NCI-H2107 treated with DMSO at 0.1 percent for 48 hours (cell line): ENCODE measurements at regions not wholly inside any gene's neighbourhood (a gene's known extent, or its start where the extent isn't known, plus 50 kb on each side); places are given as distances from the start of the nearest gene placed in this dataset.
A peak's percentile ranks its signal among the peaks of the same experiment; 100 is the strongest.
"Not testable (repeated sequence)": the region's sequence is repeated elsewhere in the genome, so short reads cannot be mapped to it uniquely, and the experiment has no call there.

Experiments
- DNase-seq: peaks from one replicate; lab custom pipeline; 2025; ENCODE audit not compliant: unreplicated experiment; lab: John Stamatoyannopoulos, UW

DNA sequence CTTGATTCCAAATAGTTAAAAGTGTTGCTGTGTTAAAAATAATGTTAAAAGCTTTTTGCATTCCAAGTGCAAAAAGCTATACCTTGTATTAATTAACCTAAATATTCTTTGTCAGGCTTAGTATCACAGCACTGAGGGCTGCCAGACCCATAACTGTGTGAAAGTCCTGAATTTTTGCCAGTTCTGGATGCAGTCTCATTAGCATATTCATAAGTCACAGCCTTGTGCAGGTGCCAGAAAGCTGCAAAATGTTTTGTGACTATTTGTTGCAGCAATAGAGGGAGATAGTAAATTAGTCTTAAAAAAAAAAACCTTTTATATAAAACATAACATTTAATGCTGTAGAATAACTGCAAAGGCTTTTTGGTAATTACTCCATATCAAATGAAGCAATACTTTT lies 56.6 kb downstream of the SLITRK1 start:
- no peak for DNase-seq

DNA sequence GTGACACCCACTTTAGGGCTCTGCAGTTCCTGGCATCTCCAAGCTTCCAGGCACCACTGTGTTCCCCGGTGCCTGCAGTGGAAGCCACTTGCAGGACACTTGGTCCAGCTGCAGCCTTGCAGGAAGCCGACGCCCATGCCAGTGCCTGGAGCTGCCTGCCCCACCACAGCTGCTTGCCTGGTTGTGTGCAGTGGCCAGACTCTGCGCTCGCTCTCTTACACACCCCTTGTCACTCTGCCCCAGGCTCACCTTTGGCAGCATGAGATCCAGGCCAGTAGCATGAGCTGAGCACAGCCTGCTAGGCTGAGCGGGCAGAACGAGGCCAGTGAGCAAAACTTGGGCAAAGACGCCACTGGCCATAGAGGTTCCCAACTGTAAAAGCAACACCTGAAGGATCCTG lies 57.7 kb downstream of the SLITRK1 start:
- DNase-seq = no peak

DNA sequence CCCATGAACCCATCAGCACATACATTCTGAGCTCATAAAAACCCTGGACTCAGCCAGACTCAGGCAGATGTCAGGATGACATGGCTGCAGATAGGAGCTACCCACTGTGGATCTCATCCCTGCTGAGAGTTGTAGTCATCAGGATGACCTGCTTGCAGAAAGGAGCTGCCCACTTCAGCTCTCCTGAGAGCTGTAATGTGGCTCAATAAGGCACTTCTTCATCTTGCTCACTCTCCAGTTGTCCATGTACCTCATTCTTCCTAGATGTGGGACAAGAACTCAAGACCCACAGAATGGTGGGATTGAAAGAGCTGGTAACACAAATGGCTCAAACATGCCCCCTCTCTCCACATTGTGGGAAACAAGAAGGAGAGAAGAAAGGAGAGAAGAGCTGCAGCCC lies 58.2 kb downstream of the SLITRK1 start:
- DNase-seq = no peak

DNA sequence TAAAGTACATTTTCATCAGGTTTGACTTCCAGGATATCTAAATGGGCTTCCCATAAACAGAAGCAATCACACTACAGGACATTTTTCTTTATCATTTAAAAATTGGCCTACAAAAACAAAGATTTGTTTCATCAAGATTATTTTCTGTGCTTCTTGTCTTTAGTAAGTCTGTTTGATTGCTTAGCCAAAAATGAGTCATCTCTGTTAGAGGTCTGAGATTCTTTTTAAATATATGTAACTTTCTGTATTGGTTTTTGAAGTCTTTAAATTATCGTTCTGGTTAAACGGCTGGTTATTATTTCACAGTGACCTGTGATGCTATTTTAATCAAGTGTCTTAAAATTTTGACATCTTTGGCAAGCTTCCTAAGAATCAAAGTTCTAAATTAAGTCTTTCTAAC lies 62.7 kb downstream of the SLITRK1 start:
- no peak for DNase-seq

DNA sequence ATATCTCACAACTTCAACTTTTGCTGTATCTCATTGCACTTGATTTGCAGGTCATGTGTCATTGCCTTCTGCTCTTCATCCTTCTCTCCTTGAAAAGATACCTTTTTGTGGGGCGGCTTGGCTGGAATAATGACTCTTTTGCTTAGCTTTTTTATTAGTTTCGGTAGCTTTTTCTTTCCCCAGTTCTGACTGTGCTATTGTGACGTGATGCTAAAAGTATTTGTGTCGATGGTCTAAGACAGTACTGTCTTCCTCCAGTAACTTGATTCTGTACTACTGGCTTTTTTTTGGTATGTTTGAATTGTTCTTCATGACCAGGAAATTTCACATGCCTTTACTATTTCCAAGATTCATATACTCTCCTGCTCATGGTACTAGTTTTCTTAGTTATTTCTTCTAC lies 63.1 kb downstream of the SLITRK1 start:
- no peak for DNase-seq

DNA sequence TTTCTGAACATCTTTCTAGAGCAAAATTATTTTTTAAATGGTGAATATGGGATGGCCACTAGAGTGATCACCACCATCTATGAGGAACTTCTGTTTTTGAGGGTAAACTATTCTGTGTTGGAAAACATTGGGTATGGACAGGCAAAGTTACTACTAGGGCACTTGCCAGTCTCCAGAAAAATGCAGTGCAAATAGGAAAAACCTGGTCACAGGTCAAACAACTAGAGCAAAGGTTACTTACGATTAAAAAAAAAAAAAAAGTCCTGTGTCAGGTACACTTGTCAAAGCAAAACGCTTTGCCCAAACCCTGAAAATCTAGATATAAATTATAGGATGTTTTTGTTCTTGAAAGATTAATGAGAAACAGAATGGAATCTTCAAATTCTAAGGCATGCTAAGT lies 66.2 kb downstream of the SLITRK1 start:
- DNase-seq = no peak

DNA sequence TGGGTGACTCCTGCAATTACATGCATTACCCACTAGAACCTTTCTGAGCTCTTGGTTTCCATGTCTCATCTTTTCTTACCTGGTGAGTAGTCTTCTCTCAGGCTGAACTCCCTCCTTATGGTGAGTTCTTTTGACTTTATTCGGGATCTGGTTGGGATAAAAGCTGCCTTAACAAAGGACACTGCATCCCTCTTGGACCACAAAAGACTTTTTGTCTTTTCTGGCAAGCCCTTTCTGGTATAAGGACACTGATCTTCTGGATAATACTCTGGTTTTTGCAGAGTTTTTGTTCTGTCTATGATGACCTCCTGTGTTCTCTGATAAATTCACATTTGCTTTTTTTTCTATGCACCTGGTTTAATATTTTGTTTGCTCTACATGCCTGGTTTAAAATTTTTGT lies 66.7 kb downstream of the SLITRK1 start:
- DNase-seq = no peak

DNA sequence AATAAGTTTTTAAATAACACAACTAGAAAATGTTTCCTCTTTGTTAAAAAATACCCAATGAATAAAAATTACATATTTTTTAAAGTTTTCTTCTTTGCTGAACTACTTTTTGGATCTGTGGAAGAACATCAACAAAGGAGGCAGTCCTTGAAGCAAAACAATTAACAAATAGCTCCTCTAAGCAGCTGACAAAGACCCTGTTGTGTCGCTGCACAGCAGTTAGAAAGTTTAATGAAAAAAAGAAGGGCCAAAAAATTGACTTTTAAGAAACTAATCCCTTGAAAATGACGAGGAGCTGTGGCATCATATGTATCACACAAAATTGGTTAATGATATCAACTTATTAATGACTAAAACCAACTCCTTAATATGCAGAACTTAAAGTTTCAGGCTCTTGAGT lies 72.1 kb downstream of the SLITRK1 start:
- DNase-seq = no peak

DNA sequence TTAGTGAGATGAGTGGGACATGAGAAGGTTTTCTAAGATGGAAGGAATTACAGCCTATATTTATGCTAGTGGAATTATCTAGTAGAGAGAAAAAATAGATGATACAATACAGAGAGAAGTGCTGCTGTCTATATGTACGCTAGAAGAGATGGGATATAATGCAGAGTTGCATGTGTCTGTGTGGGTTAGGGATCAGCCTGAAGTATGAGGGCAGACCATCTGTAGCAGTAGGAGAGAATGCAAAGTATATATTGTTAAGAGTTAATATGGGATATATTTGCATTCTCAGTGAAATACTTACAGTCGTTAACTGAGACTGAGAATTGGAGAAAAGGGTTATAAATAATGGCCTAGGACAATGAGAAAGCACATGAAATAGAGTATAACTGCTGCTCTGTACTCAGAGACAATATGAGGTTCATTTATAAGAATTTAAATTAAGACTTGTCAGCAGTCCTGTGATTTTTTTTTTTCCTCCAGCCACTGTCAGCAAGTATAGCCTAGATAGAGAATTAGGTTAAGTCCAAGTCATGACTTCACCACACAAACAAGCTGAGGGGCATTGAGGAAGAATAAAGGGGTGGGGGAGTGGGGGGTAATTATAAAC lies 77.8 kb downstream of the SLITRK1 start:
- no peak for DNase-seq

DNA sequence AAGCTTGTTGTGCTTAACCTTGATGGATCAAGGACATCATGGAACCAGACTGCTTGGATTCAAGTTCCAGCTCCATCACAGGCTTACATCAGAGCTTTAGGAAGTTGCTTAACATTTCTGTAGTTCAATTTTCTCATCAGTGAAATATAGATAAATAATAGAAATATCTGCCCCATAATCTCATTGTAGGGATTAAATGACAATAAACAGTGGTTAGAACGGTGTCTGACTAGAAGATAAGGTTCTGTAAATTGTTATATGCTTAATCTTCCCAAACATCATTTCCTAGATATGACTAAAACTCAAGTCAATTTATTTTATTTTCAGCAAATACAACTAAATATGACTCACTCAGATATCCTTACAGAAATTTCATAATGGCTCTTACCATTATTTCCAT lies 83.5 kb downstream of the SLITRK1 start:
- no peak for DNase-seq

DNA sequence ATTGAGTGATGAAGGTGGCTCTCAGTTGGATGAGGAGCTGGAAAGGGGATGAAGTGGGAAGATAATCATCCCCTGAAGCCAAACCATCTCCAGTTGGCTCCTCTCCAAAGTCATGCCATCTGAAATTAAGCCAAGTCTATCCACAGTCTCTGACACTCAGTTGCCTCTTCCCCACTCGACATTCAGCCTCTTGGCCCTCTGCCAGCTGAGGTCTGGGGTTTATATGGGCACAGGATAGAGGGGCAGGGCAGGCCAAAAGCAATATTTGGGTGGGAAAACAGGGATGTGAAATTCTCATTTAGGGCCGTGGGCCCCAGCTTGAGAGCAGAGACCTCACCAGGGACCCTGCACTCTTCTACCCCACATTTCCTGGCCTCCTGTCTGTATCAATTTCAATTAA lies 85.9 kb downstream of the SLITRK1 start:
- DNase-seq = no peak

DNA sequence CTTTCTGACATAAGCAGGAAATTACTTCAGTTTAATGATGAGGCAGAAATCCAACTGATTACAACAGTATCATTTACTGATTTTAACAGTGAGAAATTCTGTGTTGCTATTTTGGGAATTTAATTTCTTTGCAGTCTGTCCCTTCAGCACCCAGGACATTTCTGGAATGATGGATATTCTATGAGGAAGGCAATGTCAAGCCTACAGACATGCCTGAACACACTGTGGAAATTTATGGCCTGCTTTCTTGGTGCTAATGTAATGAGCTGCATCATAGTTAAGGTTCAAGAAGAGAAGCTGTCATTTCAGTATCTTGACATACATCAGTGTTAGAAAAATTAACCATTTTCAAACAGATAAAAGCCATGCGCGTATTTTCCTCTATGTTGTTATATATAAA lies 87.7 kb downstream of the SLITRK1 start:
- no peak for DNase-seq

DNA sequence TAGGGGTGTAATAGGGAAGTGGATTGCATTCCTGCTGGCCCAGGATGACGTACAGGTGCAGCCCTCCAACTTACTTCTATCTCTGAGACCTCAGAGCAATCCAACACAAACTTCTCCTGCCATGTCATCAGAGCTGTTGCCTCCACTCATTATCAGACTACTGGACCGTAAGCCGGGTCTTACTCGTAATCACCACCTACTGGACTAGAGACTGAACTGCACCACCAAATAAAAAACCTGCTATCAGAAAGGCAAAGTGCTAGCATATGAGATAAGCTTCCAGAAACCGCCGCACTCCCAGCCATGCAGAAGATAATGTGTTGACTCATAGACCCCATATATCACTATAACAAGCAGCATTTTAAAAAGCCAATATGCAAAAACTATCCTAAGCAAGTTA lies 102.0 kb downstream of the SLITRK1 start:
- DNase-seq = no peak

DNA sequence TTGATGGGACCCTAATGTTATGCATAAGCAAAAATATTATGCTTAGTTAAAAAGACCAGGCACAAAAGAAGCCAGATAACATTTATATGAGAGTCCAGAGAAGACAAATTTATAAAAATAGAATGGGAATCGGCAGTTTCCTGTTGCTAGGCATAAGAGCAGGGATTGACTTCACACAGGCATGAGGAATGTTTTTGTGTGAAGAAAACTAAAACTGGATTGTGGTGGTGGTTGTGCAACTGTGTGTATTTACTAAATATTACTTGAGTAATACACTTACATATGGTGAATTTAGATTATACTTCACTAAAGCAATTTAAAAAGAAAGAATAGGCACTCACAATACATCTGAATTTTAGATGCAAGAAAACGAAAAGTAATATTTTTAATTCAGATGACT lies 108.3 kb downstream of the SLITRK1 start:
- DNase-seq = no peak

DNA sequence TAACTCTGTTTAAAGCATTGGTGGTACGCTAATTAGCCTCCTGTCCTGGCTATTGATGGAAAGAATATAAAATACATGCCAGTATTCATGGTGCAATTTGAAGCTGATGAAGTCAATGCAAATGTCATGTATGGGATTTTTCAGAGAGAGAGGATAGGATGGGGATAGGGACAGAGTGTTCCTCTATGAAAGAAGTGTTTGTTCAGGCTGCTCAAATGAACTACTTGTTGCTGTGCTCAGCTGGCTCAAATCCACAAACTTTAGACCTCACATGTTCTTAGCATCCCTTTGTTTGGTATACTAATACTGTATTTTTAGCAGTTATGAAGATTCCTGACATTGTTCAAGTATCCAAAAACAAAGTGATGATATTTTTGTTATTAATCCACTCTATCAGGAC lies 116.5 kb downstream of the SLITRK1 start:
- DNase-seq = no peak

DNA sequence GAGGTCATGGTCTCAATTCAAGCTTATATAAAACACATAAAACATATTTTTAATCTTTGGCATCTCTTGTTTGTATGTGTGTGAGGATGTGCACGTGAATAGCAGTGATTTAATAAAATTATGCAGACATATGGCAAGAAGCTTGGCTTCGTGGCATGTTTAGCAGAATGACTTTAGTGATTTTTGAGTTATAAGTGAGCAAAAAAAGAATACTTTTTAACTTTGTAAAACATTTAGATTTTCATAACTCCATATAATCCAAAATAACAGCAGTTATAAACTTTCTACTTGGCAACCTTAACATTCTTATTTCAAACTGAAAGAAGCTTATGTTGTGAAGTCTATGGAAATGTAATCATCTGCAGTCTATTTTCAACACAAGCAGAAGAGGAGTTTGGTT lies 120.6 kb downstream of the SLITRK1 start:
- no peak for DNase-seq

DNA sequence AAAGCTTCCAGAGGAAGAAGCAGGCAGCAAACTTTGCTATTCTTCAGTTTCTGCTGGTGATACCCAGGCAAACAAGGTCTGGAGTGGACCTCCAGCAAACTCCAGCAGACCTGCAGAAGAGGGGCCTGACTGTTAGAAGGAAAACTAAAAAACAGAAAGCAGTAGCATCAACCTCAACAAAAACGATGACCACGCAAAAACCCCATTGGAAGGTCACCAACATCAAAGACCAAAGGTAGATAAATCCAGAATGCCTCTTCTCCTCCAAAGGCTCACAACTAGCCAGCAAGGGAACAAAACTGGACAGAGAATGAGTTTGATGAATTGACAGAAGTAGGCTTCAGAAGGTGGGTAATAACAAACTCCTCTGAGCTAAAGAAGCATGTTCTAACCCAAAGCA lies 127.1 kb downstream of the SLITRK1 start:
- DNase-seq = not testable (repeated sequence)

DNA sequence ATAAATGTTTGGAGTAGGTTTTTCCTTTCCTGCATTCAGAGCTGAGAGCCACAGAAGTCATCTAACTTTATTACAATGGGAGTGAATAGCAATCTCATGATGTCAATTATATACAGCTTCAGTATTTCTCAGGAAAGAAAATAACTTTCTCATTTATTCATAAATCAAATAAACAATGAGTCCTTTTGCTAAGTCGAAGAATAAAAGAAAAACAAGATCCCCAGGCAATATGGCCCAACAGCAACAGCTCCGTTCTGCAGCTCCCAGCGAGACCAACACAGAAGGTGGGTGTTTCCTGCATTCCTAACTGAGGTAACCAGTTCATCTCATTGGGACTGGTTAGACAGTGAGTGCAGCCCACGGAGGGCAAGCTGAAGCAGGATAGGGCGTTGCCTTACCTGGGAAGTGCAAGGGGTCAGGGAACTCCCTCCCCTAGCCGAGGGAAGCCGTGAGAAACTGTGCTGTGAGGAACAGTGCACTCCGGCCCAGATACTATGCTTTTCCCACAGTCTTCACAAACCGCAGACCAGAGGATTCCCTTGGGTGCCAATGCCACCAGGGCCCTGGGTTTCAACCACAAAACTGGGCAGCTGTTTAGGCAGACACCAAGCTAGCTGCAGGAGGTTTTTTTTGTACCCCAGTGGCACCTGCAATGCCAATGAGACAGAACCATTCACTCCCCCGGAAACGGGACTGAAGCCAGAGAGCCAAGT lies 128.2 kb downstream of the SLITRK1 start:
- DNase-seq = peak; percentile 11

DNA sequence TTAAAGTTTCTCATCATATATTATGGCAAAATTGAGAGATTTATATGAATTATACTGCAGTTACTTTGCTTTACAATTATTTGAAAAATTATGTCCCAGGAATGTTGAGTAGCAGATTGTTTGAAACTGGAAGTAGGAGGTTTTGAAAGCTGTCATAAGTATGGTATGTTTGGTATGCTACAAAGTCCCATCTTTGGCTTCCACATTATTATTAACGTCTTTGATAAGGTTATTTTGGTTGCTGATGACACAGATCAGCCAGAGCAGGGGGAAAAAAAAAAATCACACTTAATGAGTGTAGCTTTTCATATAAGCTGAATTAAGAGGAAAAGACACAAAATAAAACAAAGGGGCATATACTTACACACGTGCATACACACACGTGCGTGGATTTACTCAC lies 130.1 kb downstream of the SLITRK1 start:
- no peak for DNase-seq

DNA sequence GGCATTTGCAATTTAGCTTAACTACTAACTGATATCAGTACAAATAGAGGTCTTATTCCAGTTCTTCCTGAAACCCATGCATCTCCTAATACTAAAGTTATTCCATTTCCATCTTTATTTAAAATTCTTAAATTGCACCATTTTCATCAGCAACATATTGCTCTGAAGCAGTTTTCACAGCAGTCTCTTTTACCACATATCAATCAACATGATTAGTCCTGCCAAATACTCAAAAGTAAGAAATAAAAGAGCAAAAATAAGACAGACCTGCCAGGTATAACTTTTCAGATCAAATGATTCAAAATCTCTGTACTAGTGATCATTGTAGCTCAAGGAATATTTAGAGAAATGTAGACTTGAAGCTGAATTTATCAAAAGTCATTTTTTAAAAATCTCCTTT lies 141.7 kb downstream of the SLITRK1 start:
- no peak for DNase-seq

DNA sequence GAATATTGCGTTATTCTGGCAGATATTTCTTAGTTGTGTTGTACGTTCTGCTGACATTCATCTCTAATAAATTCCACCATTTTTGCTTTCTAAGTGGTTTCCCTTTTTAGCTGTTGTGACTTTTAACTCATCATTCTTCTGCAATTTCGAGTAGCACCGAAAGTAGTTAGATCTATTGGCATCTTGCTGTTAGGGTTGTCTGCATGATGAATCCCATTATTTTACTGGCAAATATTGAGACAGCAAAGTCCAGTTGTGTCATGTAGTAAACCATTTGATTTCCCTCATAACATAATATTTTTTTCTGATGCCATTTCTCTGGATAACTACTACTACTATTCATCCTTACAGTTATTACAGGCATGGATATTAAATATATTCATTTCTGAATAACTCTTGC lies 143.9 kb downstream of the SLITRK1 start:
- DNase-seq = no peak

DNA sequence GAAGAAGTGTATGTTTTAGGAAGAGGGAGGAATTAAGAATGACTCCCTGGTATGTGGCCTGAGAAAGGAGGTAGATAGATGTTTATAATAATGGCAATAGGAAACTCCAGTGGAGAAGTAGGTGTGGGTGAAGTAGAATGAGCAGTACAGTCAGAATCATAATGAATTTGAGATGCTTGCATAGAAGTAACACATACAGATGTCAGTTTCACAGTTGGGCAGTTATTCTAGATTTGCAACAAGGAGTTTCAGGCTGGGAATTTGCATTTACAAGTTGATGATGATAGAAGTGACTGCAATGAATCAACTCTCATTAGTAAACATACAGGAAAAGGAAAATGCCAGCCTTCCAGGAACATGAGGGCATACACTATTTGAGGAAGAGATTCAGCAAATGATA lies 149.0 kb downstream of the SLITRK1 start:
- no peak for DNase-seq

DNA sequence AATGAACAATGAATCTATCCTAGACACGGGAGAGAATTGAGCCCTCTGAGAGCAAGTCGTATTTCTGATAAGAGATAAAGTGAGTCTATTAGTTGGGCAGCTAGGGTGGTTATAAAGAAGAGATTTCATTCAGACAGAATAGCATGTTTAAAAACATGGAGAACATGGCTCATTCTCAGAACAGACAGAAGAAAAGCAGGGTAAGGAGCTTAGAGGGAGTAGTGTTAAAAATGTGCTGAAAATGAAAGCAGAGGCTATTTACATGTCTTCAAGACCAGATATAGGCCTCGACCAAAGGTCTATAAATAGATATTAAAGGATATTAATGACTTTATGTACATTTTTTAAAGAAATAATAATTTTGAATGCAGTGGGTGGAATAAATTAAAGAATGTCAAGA lies 149.5 kb downstream of the SLITRK1 start:
- no peak for DNase-seq
